Ectodermal cell (in vitro differentiated cells): ENCODE measurements at regions not wholly inside any gene's neighbourhood (a gene's known extent, or its start where the extent isn't known, plus 50 kb on each side); places are given as distances from the start of the nearest gene placed in this dataset.
A peak's percentile ranks its signal among the peaks of the same experiment; 100 is the strongest.

Experiments used
- H3K27ac ChIP-seq: 2 replicates; pipeline ENCODE4 v1.7.0; 2013; ENCODE audit warnings: mild to moderate bottlenecking, low read depth, low read length; ENCODE audit not compliant: insufficient read depth, poor library complexity, severe bottlenecking
- H3K27me3 ChIP-seq: 2 replicates; pipeline ENCODE4 v1.7.0; 2013; ENCODE audit warnings: mild to moderate bottlenecking, low read length; ENCODE audit not compliant: insufficient read depth, control insufficient read depth, poor library complexity, severe bottlenecking
- H3K36me3 ChIP-seq: one replicate; pipeline ENCODE4 v1.7.0; 2013; ENCODE audit warnings: low read length; ENCODE audit not compliant: control insufficient read depth, insufficient read depth
- H3K4me1 ChIP-seq: one replicate; pipeline ENCODE4 v1.7.0; 2013; ENCODE audit warnings: low read length; ENCODE audit not compliant: control insufficient read depth, insufficient read depth
- H3K4me3 ChIP-seq: 2 replicates; pipeline ENCODE4 v1.7.0; 2013; ENCODE audit warnings: low read depth, low read length, control low read depth; ENCODE audit not compliant: insufficient read depth
- H3K9me3 ChIP-seq: 2 replicates; pipeline ENCODE4 v1.7.0; 2013; ENCODE audit warnings: mild to moderate bottlenecking, low read length, moderate library complexity; ENCODE audit not compliant: control insufficient read depth
- WGBS, 2 experiments: methylation state at CpG; one replicate each; pipeline ENCODE4 v1.1.7; 2013; ENCODE audit warnings: missing lambda C conversion rate in 2 of 2; 5-methylcytosine and 5-hydroxymethylcytosine counted together

DNA sequence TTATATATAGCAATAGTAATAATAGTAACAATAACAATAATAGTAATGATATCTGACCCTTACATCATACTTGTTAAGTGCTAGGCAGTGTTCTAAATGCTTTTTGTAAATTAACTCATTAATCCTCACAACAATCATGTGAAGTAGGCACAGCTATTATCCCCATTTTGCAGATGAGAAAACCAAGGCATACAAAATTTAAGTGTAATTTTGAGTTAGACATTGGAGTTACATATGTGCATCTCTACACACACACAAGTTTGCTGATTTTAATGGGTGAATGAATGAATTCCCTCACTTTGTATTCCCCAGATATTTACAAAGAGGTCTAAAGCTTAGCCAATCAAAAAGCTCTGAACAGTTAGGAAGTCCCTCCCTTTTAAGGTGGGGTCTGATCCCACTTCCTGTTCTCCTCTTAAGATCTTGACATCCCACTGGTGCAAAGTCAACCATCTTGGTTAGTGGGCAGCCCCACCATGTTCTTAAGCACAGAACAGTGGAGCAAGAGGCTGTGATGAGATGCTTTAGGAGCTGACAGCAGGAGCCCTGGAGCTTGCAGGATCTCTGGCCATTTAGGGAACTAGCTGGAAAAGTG is 85.3 kb upstream of the FOXP4 start:
- H3K27ac ChIP-seq: no peak overlapping the region
- no peaks in the 10 kb centered on the region for H3K9me3 ChIP-seq
- H3K36me3 ChIP-seq: no peaks in the 10 kb centered on the region
- H3K4me3 ChIP-seq: no peak overlapping the region
- H3K27me3 ChIP-seq: peaks cover 35% of the 10 kb centered on the region
- peaks cover 14% of the 10 kb centered on the region for H3K4me1 ChIP-seq

DNA sequence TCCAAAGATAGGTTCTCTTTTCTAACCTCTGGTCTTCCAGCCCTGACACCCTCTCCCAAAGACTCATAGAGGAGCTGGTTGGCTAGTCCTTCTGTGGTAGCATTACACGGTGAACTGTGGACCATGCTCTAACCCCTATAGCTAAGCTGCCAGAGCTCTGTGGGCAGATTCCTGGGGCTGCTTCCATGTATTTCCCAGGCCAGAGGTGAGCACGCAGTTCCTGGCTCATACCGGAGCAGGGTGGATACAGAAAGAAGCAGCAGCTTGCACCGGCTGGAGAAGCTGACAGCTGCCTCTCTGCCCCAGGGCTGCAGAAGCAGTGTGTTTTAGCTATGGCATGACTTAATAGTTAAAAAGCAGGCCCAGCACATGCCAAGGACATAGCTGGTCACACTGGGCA is 84.1 kb upstream of the FOXP4 start:
- WGBS, 2 experiments: 78 to 85% methylated on average over 4 of the region's 4 CpGs
- H3K27me3 ChIP-seq: peaks cover 42% of the 10 kb centered on the region
- no peaks in the 10 kb centered on the region for H3K9me3 ChIP-seq
- H3K4me3 ChIP-seq: no peak overlapping the region
- H3K4me1 ChIP-seq: peaks cover 5% of the 10 kb centered on the region
- no peaks in the 10 kb centered on the region for H3K36me3 ChIP-seq
- H3K27ac ChIP-seq: no peak overlapping the region

GRCh38 chr6:41463062-41463930 is 82.9 kb upstream of the FOXP4 start:
- Histone ChIP-seq H3K27ac (no peak overlapping the region), H3K27me3 (peaks cover 46% of the 10 kb centered on the region), H3K36me3 (no peaks in the 10 kb centered on the region), H3K9me3 (no peaks in the 10 kb centered on the region), H3K4me1 (peaks cover 10% of the 10 kb centered on the region), H3K4me3 (no peak overlapping the region)
- WGBS, 2 experiments: 59 to 65% methylated on average over 13 of the region's 13 CpGs

- 92 to 94% methylated on average over 3 of the region's 3 CpGs for WGBS, 2 experiments
- no peak overlapping the region for H3K4me3 ChIP-seq
- H3K4me1 ChIP-seq: peaks cover 13% of the 10 kb centered on the region
- no peaks in the 10 kb centered on the region for H3K9me3 ChIP-seq
- no peaks in the 10 kb centered on the region for H3K36me3 ChIP-seq
- no peak overlapping the region for H3K27ac ChIP-seq
- H3K27me3 ChIP-seq: peaks cover 53% of the 10 kb centered on the region
Observed at GRCh38 chr6:41464019-41464418, 82.2 kb upstream of the FOXP4 start.

GRCh38 chr6:41464481-41464880 is 81.7 kb upstream of the FOXP4 start:
- 96% methylated on average over 7 of the region's 7 CpGs for WGBS, 2 experiments
- H3K9me3 ChIP-seq: no peaks in the 10 kb centered on the region
- peaks cover 58% of the 10 kb centered on the region for H3K27me3 ChIP-seq
- no peak overlapping the region for H3K4me3 ChIP-seq
- peaks cover 18% of the 10 kb centered on the region for H3K4me1 ChIP-seq
- no peaks in the 10 kb centered on the region for H3K36me3 ChIP-seq
- H3K27ac ChIP-seq: no peak overlapping the region

GRCh38 chr6:41466437-41466990 is 79.7 kb upstream of the FOXP4 start:
- Histone ChIP-seq H3K9me3 (no peaks in the 10 kb centered on the region), H3K36me3 (no peaks in the 10 kb centered on the region), H3K27ac (no peak overlapping the region), H3K4me1 (peaks cover 37% of the 10 kb centered on the region), H3K27me3 (peaks cover 73% of the 10 kb centered on the region), H3K4me3 (no peak overlapping the region)
- WGBS, 2 experiments: 43 to 47% methylated on average over 2 of the region's 2 CpGs

GRCh38 chr6:41467061-41467460 is 79.1 kb upstream of the FOXP4 start:
- Histone ChIP-seq H3K4me1 (peaks cover 43% of the 10 kb centered on the region), H3K9me3 (no peaks in the 10 kb centered on the region), H3K4me3 (no peak overlapping the region), H3K36me3 (no peaks in the 10 kb centered on the region), H3K27ac (no peak overlapping the region), H3K27me3 (peaks cover 75% of the 10 kb centered on the region)
- WGBS, 2 experiments: 84 to 85% methylated on average over 6 to 9 of the region's 10 CpGs

DNA sequence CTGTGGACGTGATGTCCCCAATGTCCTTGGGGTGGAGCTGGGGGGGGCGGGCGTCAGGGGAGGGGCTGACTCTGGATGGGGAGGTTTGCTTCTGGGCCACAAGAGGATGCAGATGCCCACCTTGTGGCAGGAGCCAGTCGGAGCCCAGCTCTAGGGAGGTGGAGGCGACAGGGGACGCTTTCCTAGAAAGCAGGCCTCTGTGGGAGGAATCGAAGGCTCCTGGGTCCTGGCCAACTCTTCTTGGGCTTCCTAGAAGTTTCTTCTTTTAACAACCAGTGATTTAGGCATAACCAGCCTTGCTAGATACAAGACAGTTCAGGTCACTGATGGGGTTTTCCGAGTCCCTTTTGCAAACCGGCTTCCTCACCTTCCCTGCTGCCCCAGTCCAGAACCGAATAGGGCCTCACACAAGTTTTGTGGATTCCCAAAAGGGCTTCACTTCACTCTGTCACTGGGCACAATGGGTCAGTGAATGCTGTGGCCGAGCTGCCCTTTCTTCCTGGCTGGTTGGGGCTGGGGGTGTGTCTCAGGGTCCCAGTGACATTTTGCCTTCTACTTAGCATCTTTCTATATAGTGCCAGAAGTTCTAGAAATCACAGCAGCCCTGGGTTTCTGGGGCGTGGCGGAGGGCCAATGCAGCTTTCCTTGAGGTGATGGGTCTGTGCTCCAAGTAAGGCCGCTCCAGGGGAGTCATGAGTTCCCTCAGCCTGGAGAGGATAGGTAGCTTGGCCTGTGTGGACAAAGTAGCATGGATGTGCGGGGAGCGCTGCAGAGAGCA is 78.4 kb upstream of the FOXP4 start:
- Histone ChIP-seq H3K4me3 (no peak overlapping the region), H3K4me1 (peaks cover 50% of the 10 kb centered on the region), H3K27me3 (peaks cover 70% of the 10 kb centered on the region), H3K27ac (no peak overlapping the region), H3K9me3 (no peaks in the 10 kb centered on the region), H3K36me3 (no peaks in the 10 kb centered on the region)
- 80 to 81% methylated on average over 16 of the region's 16 CpGs for WGBS, 2 experiments

DNA sequence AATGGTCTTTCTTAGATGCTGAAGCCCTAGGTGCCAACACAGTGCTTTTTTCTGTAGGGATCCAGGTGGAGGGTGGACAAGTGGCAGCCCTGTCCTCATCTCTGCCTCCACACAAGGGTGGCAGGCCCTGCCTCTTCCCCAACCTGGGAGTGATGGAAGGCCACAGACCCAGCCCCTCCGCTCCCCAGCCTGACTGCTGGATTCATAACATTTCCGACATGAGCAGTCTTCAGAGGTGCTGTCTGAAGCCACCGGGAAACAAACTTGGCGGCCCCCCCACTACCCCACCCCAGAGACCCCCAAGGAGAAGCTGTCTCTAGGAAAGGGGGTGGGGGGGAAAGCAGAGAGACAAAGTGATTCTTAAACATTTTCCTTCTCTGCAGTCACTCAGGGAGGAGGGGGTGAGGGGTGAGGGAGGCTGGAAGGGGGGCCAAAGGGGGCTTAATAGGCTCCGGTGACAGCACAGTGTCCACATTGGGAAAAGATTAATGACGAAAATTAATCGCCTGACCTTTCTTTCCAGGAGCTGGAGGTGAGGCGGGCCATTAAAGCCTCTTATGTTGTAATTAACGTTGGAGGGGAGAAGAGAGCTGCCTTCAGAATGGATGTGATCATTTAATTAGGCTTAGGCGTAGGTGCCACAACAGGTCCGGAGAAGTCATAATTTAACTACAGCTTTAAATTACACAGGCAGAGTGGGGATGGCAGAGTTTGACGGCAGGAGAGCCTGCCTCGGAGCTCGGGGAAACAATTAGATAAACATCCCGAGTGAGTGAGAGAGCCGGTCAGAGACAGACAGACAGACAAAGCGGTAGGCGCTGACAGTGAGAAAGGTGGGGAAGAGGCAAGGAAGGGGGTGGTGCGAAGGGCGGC is 76.8 kb upstream of the FOXP4 start:
- Histone ChIP-seq H3K36me3 (no peaks in the 10 kb centered on the region), H3K9me3 (no peaks in the 10 kb centered on the region), H3K27me3 (peaks cover 60% of the 10 kb centered on the region), H3K4me1 (peaks cover 57% of the 10 kb centered on the region), H3K4me3 (peak overlapping the region; percentile 24), H3K27ac (no peak overlapping the region)
- WGBS, 2 experiments: 18 to 19% methylated on average over 18 to 20 of the region's 20 CpGs
